ENCODE measurements at regions not wholly inside any gene's neighbourhood (a gene's known extent, or its start where the extent isn't known, plus 50 kb on each side); places are given as distances from the start of the nearest gene placed in this dataset.

- no peaks in the 10 kb centered on the region for H4K20me1 ChIP-seq (ENCODE audit: control insufficient read depth, extremely low read depth, insufficient read depth, low read length)
- DNase-seq (ENCODE audit: low read depth in 2 of 2): peak in 1 of 2 donors; percentile 19
- no peak overlapping the region for H3K27ac ChIP-seq (ENCODE audit: insufficient read depth, low read length)
- no peaks in the 10 kb centered on the region for H3K4me1 ChIP-seq (ENCODE audit: control insufficient read depth, extremely low read depth, insufficient read depth, low read length)
- no peak overlapping the region for H3K4me2 ChIP-seq (ENCODE audit: extremely low read depth, insufficient read depth, low read length)
- H3K9me3 ChIP-seq (ENCODE audit: control insufficient read depth, insufficient read depth, low read depth, low read length): no peaks in the 10 kb centered on the region
- H3K36me3 ChIP-seq (ENCODE audit: control insufficient read depth, insufficient read depth, low read length): no peaks in the 10 kb centered on the region
- no peaks in the 10 kb centered on the region for H3K27me3 ChIP-seq (ENCODE audit: control insufficient read depth, insufficient read depth, low read length)
- no peak overlapping the region for H3K9ac ChIP-seq (ENCODE audit: insufficient read depth, low read length)
- TF ChIP-seq EZH2 (IDR thresholded peaks at IDR 0.05; ENCODE audit: low read length, missing control alignments) (no peak), CTCF (conservative IDR thresholded peaks at IDR 0.05 in 1 of 2, IDR thresholded peaks at IDR 0.05 in 1 of 2; ENCODE audit: low read depth in 1 of 2, low read length in 2 of 2) (no peak)
- no peaks in the 10 kb centered on the region for H3K79me2 ChIP-seq (ENCODE audit: control insufficient read depth, insufficient read depth, low read length)
- no peak overlapping the region for H2AFZ ChIP-seq (ENCODE audit: low read length)
- no peak overlapping the region for H3K4me3 ChIP-seq (replicated peaks in 1 of 4; ENCODE audit: control extremely low read depth in 1 of 4, insufficient read depth in 1 of 4, low read depth in 3 of 4, low read length in 4 of 4)
Observed at GRCh38 chr7:114007386-114007785, 88.6 kb upstream of the PPP1R3A start.

GRCh38 chr7:113998934-113999333, 80.1 kb upstream of the PPP1R3A start:
- H3K4me3 ChIP-seq (replicated peaks in 1 of 4; ENCODE audit: control extremely low read depth in 1 of 4, insufficient read depth in 1 of 4, low read depth in 3 of 4, low read length in 4 of 4): no peak overlapping the region
- H3K36me3 ChIP-seq (ENCODE audit: control insufficient read depth, insufficient read depth, low read length): no peaks in the 10 kb centered on the region
- no peak for TF ChIP-seq EZH2 (IDR thresholded peaks at IDR 0.05; ENCODE audit: low read length, missing control alignments)
- no peaks in the 10 kb centered on the region for H4K20me1 ChIP-seq (ENCODE audit: control insufficient read depth, extremely low read depth, insufficient read depth, low read length)
- no peaks in the 10 kb centered on the region for H3K79me2 ChIP-seq (ENCODE audit: control insufficient read depth, insufficient read depth, low read length)
- no peaks in the 10 kb centered on the region for H3K4me1 ChIP-seq (ENCODE audit: control insufficient read depth, extremely low read depth, insufficient read depth, low read length)
- no peaks in the 10 kb centered on the region for H3K27me3 ChIP-seq (ENCODE audit: control insufficient read depth, insufficient read depth, low read length)
- DNase-seq (ENCODE audit: low read depth in 2 of 2): no peak
- H3K9ac ChIP-seq (ENCODE audit: insufficient read depth, low read length): no peak overlapping the region
- no peak overlapping the region for H3K27ac ChIP-seq (ENCODE audit: insufficient read depth, low read length)
- H3K4me2 ChIP-seq (ENCODE audit: extremely low read depth, insufficient read depth, low read length): no peak overlapping the region
- H2AFZ ChIP-seq (ENCODE audit: low read length): no peak overlapping the region
- H3K9me3 ChIP-seq (ENCODE audit: control insufficient read depth, insufficient read depth, low read depth, low read length): no peaks in the 10 kb centered on the region

- Histone ChIP-seq H3K9ac (ENCODE audit: insufficient read depth, low read length) (no peak overlapping the region), H3K4me2 (ENCODE audit: extremely low read depth, insufficient read depth, low read length) (no peak overlapping the region), H3K79me2 (ENCODE audit: control insufficient read depth, insufficient read depth, low read length) (no peaks in the 10 kb centered on the region), H3K9me3 (ENCODE audit: control insufficient read depth, insufficient read depth, low read depth, low read length) (no peaks in the 10 kb centered on the region), H4K20me1 (ENCODE audit: control insufficient read depth, extremely low read depth, insufficient read depth, low read length) (no peaks in the 10 kb centered on the region), H3K27me3 (ENCODE audit: control insufficient read depth, insufficient read depth, low read length) (no peaks in the 10 kb centered on the region), H3K36me3 (ENCODE audit: control insufficient read depth, insufficient read depth, low read length) (no peaks in the 10 kb centered on the region), H3K27ac (ENCODE audit: insufficient read depth, low read length) (no peak overlapping the region), H2AFZ (ENCODE audit: low read length) (no peak overlapping the region), H3K4me1 (ENCODE audit: control insufficient read depth, extremely low read depth, insufficient read depth, low read length) (no peaks in the 10 kb centered on the region), H3K4me3 (replicated peaks in 1 of 4; ENCODE audit: control extremely low read depth in 1 of 4, insufficient read depth in 1 of 4, low read depth in 3 of 4, low read length in 4 of 4) (no peak overlapping the region)
- DNase-seq (ENCODE audit: low read depth in 2 of 2): peak; percentile 0 to 5
- TF ChIP-seq CTCF (conservative IDR thresholded peaks at IDR 0.05 in 1 of 2, IDR thresholded peaks at IDR 0.05 in 1 of 2; ENCODE audit: low read depth in 1 of 2, low read length in 2 of 2): no peak
Observed at GRCh38 chr7:113996405-113996804, 77.6 kb upstream of the PPP1R3A start.
